NT2/D1 (cell line): ENCODE measurements at regions not wholly inside any gene's neighbourhood (a gene's known extent, or its start where the extent isn't known, plus 50 kb on each side); places are given as distances from the start of the nearest gene placed in this dataset.
"Not testable (repeated sequence)": the region's sequence is repeated elsewhere in the genome, so short reads cannot be mapped to it uniquely, and the experiment has no call there.

Experiments
- DNase-seq: peaks from one replicate; pipeline ENCODE4 v3.0.0-alpha.2; 2011; ENCODE audit warnings: low read depth, low spot score
- H3K27me3 ChIP-seq: 2 replicates; pipeline ENCODE4 v1.6.0; 2011; ENCODE audit warnings: mild to moderate bottlenecking; ENCODE audit not compliant: insufficient read length, insufficient read depth
- H3K36me3 ChIP-seq: 2 replicates; pipeline ENCODE4 v1.6.1; 2011; ENCODE audit warnings: mild to moderate bottlenecking, low read length, mixed read lengths; ENCODE audit not compliant: insufficient read depth, insufficient read length
- H3K4me1 ChIP-seq: 2 replicates; pipeline ENCODE4 v1.5.1; 2011; ENCODE audit not compliant: insufficient read depth, insufficient read length
- H3K4me3 ChIP-seq: 2 replicates; pipeline ENCODE4 v1.5.1; 2011; ENCODE audit warnings: low read depth; ENCODE audit not compliant: insufficient read length
- H3K9ac ChIP-seq: 2 replicates; pipeline ENCODE4 v1.6.0; 2011; ENCODE audit warnings: low read depth; ENCODE audit not compliant: insufficient read length
- H3K9me3 ChIP-seq: 2 replicates; pipeline ENCODE4 v1.5.1; 2011; ENCODE audit warnings: mild to moderate bottlenecking, low read length; ENCODE audit not compliant: insufficient read depth
- SUZ12 ChIP-seq: IDR thresholded peaks from 2 replicates; pipeline ENCODE4 v1.6.1; 2011; ENCODE audit not compliant: insufficient read length, insufficient read depth; ENCODE audit errors: extremely low read depth
- YY1 ChIP-seq: IDR thresholded peaks from 2 replicates; pipeline ENCODE4 v1.6.1; 2011; ENCODE audit not compliant: insufficient read length, insufficient read depth
- ZNF274 ChIP-seq: IDR thresholded peaks from 2 replicates; pipeline ENCODE4 v1.6.1; 2011; ENCODE audit warnings: mild to moderate bottlenecking, low read depth, low read length

- Histone ChIP-seq H3K9me3 (no peaks in the 10 kb centered on the region), H3K4me3 (no peak overlapping the region), H3K27me3 (no peaks in the 10 kb centered on the region), H3K9ac (no peak overlapping the region), H3K4me1 (no peaks in the 10 kb centered on the region), H3K36me3 (no peaks in the 10 kb centered on the region)
- DNase-seq: no peak
- TF ChIP-seq YY1: no peak
- no peak for TF ChIP-seq ZNF274
Measured at GRCh38 chr6:69465866-69466265, 330.9 kb downstream of the LMBRD1 start.

- DNase-seq: no peak
- no peaks in the 10 kb centered on the region for H3K27me3 ChIP-seq
- no peak overlapping the region for H3K9ac ChIP-seq
- no peaks in the 10 kb centered on the region for H3K9me3 ChIP-seq
- H3K4me3 ChIP-seq: no peak overlapping the region
- TF ChIP-seq YY1: no peak
- TF ChIP-seq ZNF274: no peak
- no peak for TF ChIP-seq SUZ12
- no peaks in the 10 kb centered on the region for H3K36me3 ChIP-seq
- H3K4me1 ChIP-seq: no peaks in the 10 kb centered on the region
Measured at GRCh38 chr6:69456086-69456485, 340.7 kb downstream of the LMBRD1 start.

- H3K4me1 ChIP-seq, H3K36me3 ChIP-seq, H3K9ac ChIP-seq, DNase-seq, H3K27me3 ChIP-seq, H3K9me3 ChIP-seq, H3K4me3 ChIP-seq: not testable (repeated sequence)
Measured at GRCh38 chr6:69454619-69455018, 342.2 kb downstream of the LMBRD1 start.

- H3K9ac ChIP-seq, H3K9me3 ChIP-seq, H3K4me1 ChIP-seq, H3K4me3 ChIP-seq, H3K27me3 ChIP-seq, H3K36me3 ChIP-seq, DNase-seq: not testable (repeated sequence)
Measured at GRCh38 chr6:69450493-69450892, 346.3 kb downstream of the LMBRD1 start.

- H3K9me3 ChIP-seq: peaks cover 4% of the 10 kb centered on the region; the same call in 1 of the 2 replicates
- H3K36me3 ChIP-seq: no peaks in the 10 kb centered on the region
- H3K9ac ChIP-seq: no peak overlapping the region
- no peaks in the 10 kb centered on the region for H3K4me1 ChIP-seq
- H3K27me3 ChIP-seq: no peaks in the 10 kb centered on the region
- DNase-seq: no peak
- TF ChIP-seq YY1 (no peak), ZNF274 (no peak), SUZ12 (no peak)
- H3K4me3 ChIP-seq: no peak overlapping the region
Measured at GRCh38 chr6:69449887-69450286, 346.9 kb downstream of the LMBRD1 start.
